DND-41 (cell line): ENCODE measurements at regions not wholly inside any gene's neighbourhood (a gene's known extent, or its start where the extent isn't known, plus 50 kb on each side); places are given as distances from the start of the nearest gene placed in this dataset.

ENCODE experiments used
- CTCF ChIP-seq: IDR thresholded peaks from 2 replicates; pipeline ENCODE4 v1.5.1; 2012; ENCODE audit warnings: borderline replicate concordance, low read length, moderate library complexity, mild to moderate bottlenecking; ENCODE audit not compliant: poor library complexity, severe bottlenecking; ENCODE audit errors: extremely low read depth
- EZH2 ChIP-seq: IDR thresholded peaks from 3 replicates; pipeline ENCODE4 v1.6.1; 2012; ENCODE audit warnings: borderline replicate concordance, low read depth, mild to moderate bottlenecking, moderate library complexity, low read length, inconsistent platforms; ENCODE audit not compliant: severe bottlenecking

GRCh38 chr15:91698241-91698640 lies 155.3 kb upstream of the SLCO3A1 start:
- TF ChIP-seq CTCF (no peak), EZH2 (no peak)
